ENCODE measurements at regions not wholly inside any gene's neighbourhood (a gene's known extent, or its start where the extent isn't known, plus 50 kb on each side); places are given as distances from the start of the nearest gene placed in this dataset.
A peak's percentile ranks its signal among the peaks of the same experiment; 100 is the strongest.

GRCh38 chr2:118223992-118224894 is 136.0 kb downstream of the INSIG2 start:
- no peak for DNase-seq (ENCODE audit: low read depth, low spot score)
- Histone ChIP-seq H3K4me1 (ENCODE audit: control insufficient read depth, insufficient read depth, low read length) (0 out of 2 replicates have a peak, but pooled peaks cover 1% of the 10 kb centered on the region), H3K27ac (ENCODE audit: low read length) (no peak overlapping the region), H3K9me3 (ENCODE audit: control insufficient read depth, insufficient read depth, low read length) (no peaks in the 10 kb centered on the region), H3K4me3 (ENCODE audit: low read length) (peak overlapping the region; percentile 33; the same call in 1 of the 2 replicates), H3K36me3 (ENCODE audit: control insufficient read depth, insufficient read depth, low read length) (no peaks in the 10 kb centered on the region), H3K27me3 (ENCODE audit: control insufficient read depth, insufficient read depth, low read length) (no peaks in the 10 kb centered on the region)
- no CpG with 5 or more reads among the region's 77 CpGs for WGBS (ENCODE audit: insufficient coverage, insufficient read length)

- WGBS (ENCODE audit: insufficient coverage, insufficient read length) = no CpG with 5 or more reads among the region's 25 CpGs
- Histone ChIP-seq H3K9me3 (ENCODE audit: control insufficient read depth, insufficient read depth, low read length) (no peaks in the 10 kb centered on the region), H3K27me3 (ENCODE audit: control insufficient read depth, insufficient read depth, low read length) (no peaks in the 10 kb centered on the region), H3K36me3 (ENCODE audit: control insufficient read depth, insufficient read depth, low read length) (no peaks in the 10 kb centered on the region), H3K4me1 (ENCODE audit: control insufficient read depth, insufficient read depth, low read length) (0 out of 2 replicates have a peak, but pooled peaks cover 1% of the 10 kb centered on the region), H3K27ac (ENCODE audit: low read length) (no peak overlapping the region), H3K4me3 (ENCODE audit: low read length) (peak overlapping the region; percentile 33; the same call in 1 of the 2 replicates)
- DNase-seq (ENCODE audit: low read depth, low spot score) = no peak
Measured at GRCh38 chr2:118223511-118223991, 135.3 kb downstream of the INSIG2 start.

GRCh38 chr2:118222672-118223421 is 134.6 kb downstream of the INSIG2 start:
- no CpG with 5 or more reads among the region's 8 CpGs for WGBS (ENCODE audit: insufficient coverage, insufficient read length)
- Histone ChIP-seq H3K27ac (ENCODE audit: low read length) (no peak overlapping the region), H3K9me3 (ENCODE audit: control insufficient read depth, insufficient read depth, low read length) (no peaks in the 10 kb centered on the region), H3K27me3 (ENCODE audit: control insufficient read depth, insufficient read depth, low read length) (no peaks in the 10 kb centered on the region), H3K4me1 (ENCODE audit: control insufficient read depth, insufficient read depth, low read length) (0 out of 2 replicates have a peak, but pooled peaks cover 1% of the 10 kb centered on the region), H3K36me3 (ENCODE audit: control insufficient read depth, insufficient read depth, low read length) (no peaks in the 10 kb centered on the region), H3K4me3 (ENCODE audit: low read length) (no peak overlapping the region)
- DNase-seq (ENCODE audit: low read depth, low spot score) = no peak

- H3K27ac ChIP-seq (ENCODE audit: low read length) = no peak overlapping the region
- no peaks in the 10 kb centered on the region for H3K36me3 ChIP-seq (ENCODE audit: control insufficient read depth, insufficient read depth, low read length)
- no peak for DNase-seq (ENCODE audit: low read depth, low spot score)
- no peaks in the 10 kb centered on the region for H3K9me3 ChIP-seq (ENCODE audit: control insufficient read depth, insufficient read depth, low read length)
- H3K27me3 ChIP-seq (ENCODE audit: control insufficient read depth, insufficient read depth, low read length) = no peaks in the 10 kb centered on the region
- H3K4me3 ChIP-seq (ENCODE audit: low read length) = no peak overlapping the region
- 0 out of 2 replicates have a peak, but pooled peaks cover 1% of the 10 kb centered on the region for H3K4me1 ChIP-seq (ENCODE audit: control insufficient read depth, insufficient read depth, low read length)
Measured at GRCh38 chr2:118222273-118222594, 134.0 kb downstream of the INSIG2 start.

- 0 out of 2 replicates have a peak, but pooled peaks cover 1% of the 10 kb centered on the region for H3K4me1 ChIP-seq (ENCODE audit: control insufficient read depth, insufficient read depth, low read length)
- H3K27ac ChIP-seq (ENCODE audit: low read length) = no peak overlapping the region
- H3K9me3 ChIP-seq (ENCODE audit: control insufficient read depth, insufficient read depth, low read length) = no peaks in the 10 kb centered on the region
- H3K4me3 ChIP-seq (ENCODE audit: low read length) = no peak overlapping the region
- no CpG with 5 or more reads among the region's 10 CpGs for WGBS (ENCODE audit: insufficient coverage, insufficient read length)
- no peaks in the 10 kb centered on the region for H3K36me3 ChIP-seq (ENCODE audit: control insufficient read depth, insufficient read depth, low read length)
- no peak for DNase-seq (ENCODE audit: low read depth, low spot score)
- H3K27me3 ChIP-seq (ENCODE audit: control insufficient read depth, insufficient read depth, low read length) = no peaks in the 10 kb centered on the region
Measured at GRCh38 chr2:118221536-118222272, 133.4 kb downstream of the INSIG2 start.

GRCh38 chr2:118219611-118220010 is 131.3 kb downstream of the INSIG2 start:
- no peak overlapping the region for H3K4me3 ChIP-seq (ENCODE audit: low read length)
- H3K36me3 ChIP-seq (ENCODE audit: control insufficient read depth, insufficient read depth, low read length) = no peaks in the 10 kb centered on the region
- H3K27me3 ChIP-seq (ENCODE audit: control insufficient read depth, insufficient read depth, low read length) = no peaks in the 10 kb centered on the region
- 0 out of 2 replicates have a peak, but pooled peaks cover 1% of the 10 kb centered on the region for H3K4me1 ChIP-seq (ENCODE audit: control insufficient read depth, insufficient read depth, low read length)
- H3K27ac ChIP-seq (ENCODE audit: low read length) = no peak overlapping the region
- no peaks in the 10 kb centered on the region for H3K9me3 ChIP-seq (ENCODE audit: control insufficient read depth, insufficient read depth, low read length)
- DNase-seq (ENCODE audit: low read depth, low spot score) = no peak
- WGBS (ENCODE audit: insufficient coverage, insufficient read length) = no CpG with 5 or more reads among the region's 1 CpG

GRCh38 chr2:118216224-118216623 is 128.0 kb downstream of the INSIG2 start:
- WGBS (ENCODE audit: insufficient coverage, insufficient read length) = no CpG with 5 or more reads among the region's 3 CpGs
- no peaks in the 10 kb centered on the region for H3K36me3 ChIP-seq (ENCODE audit: control insufficient read depth, insufficient read depth, low read length)
- DNase-seq (ENCODE audit: low read depth, low spot score) = no peak
- no peaks in the 10 kb centered on the region for H3K9me3 ChIP-seq (ENCODE audit: control insufficient read depth, insufficient read depth, low read length)
- no peaks in the 10 kb centered on the region for H3K4me1 ChIP-seq (ENCODE audit: control insufficient read depth, insufficient read depth, low read length)
- H3K27ac ChIP-seq (ENCODE audit: low read length) = no peak overlapping the region
- H3K27me3 ChIP-seq (ENCODE audit: control insufficient read depth, insufficient read depth, low read length) = no peaks in the 10 kb centered on the region
- no peak overlapping the region for H3K4me3 ChIP-seq (ENCODE audit: low read length)

GRCh38 chr2:118209727-118210126 is 121.5 kb downstream of the INSIG2 start:
- no CpG with 5 or more reads among the region's 1 CpG for WGBS (ENCODE audit: insufficient coverage, insufficient read length)
- no peak overlapping the region for H3K4me3 ChIP-seq (ENCODE audit: low read length)
- no peaks in the 10 kb centered on the region for H3K9me3 ChIP-seq (ENCODE audit: control insufficient read depth, insufficient read depth, low read length)
- DNase-seq (ENCODE audit: low read depth, low spot score) = no peak
- no peaks in the 10 kb centered on the region for H3K36me3 ChIP-seq (ENCODE audit: control insufficient read depth, insufficient read depth, low read length)
- no peak overlapping the region for H3K27ac ChIP-seq (ENCODE audit: low read length)
- no peaks in the 10 kb centered on the region for H3K4me1 ChIP-seq (ENCODE audit: control insufficient read depth, insufficient read depth, low read length)
- H3K27me3 ChIP-seq (ENCODE audit: control insufficient read depth, insufficient read depth, low read length) = no peaks in the 10 kb centered on the region

GRCh38 chr2:118207889-118208288 is 119.6 kb downstream of the INSIG2 start:
- Histone ChIP-seq H3K4me1 (ENCODE audit: control insufficient read depth, insufficient read depth, low read length) (no peaks in the 10 kb centered on the region), H3K36me3 (ENCODE audit: control insufficient read depth, insufficient read depth, low read length) (no peaks in the 10 kb centered on the region), H3K9me3 (ENCODE audit: control insufficient read depth, insufficient read depth, low read length) (no peaks in the 10 kb centered on the region), H3K4me3 (ENCODE audit: low read length) (no peak overlapping the region), H3K27me3 (ENCODE audit: control insufficient read depth, insufficient read depth, low read length) (no peaks in the 10 kb centered on the region), H3K27ac (ENCODE audit: low read length) (no peak overlapping the region)
- WGBS (ENCODE audit: insufficient coverage, insufficient read length) = no CpG with 5 or more reads among the region's 5 CpGs
- no peak for DNase-seq (ENCODE audit: low read depth, low spot score)

- Histone ChIP-seq H3K36me3 (ENCODE audit: control insufficient read depth, insufficient read depth, low read length) (no peaks in the 10 kb centered on the region), H3K4me3 (ENCODE audit: low read length) (no peak overlapping the region), H3K27me3 (ENCODE audit: control insufficient read depth, insufficient read depth, low read length) (no peaks in the 10 kb centered on the region), H3K9me3 (ENCODE audit: control insufficient read depth, insufficient read depth, low read length) (no peaks in the 10 kb centered on the region), H3K27ac (ENCODE audit: low read length) (no peak overlapping the region), H3K4me1 (ENCODE audit: control insufficient read depth, insufficient read depth, low read length) (no peaks in the 10 kb centered on the region)
- no peak for DNase-seq (ENCODE audit: low read depth, low spot score)
- no CpG with 5 or more reads among the region's 8 CpGs for WGBS (ENCODE audit: insufficient coverage, insufficient read length)
Measured at GRCh38 chr2:118202707-118203303, 114.5 kb downstream of the INSIG2 start.
